Lower lobe of right lung (tissue), 2 donors: ENCODE measurements at regions not wholly inside any gene's neighbourhood (a gene's known extent, or its start where the extent isn't known, plus 50 kb on each side); places are given as distances from the start of the nearest gene placed in this dataset.

Source experiments
- ATAC-seq, 2 donors: fragments of 200-7000 bp; cut with Tn5 transposase; one replicate each; pipeline ENCODE4 v1.9.1; 2020 to 2022; ENCODE audit warnings: mild to moderate bottlenecking in 2 of 2, moderate library complexity in 2 of 2
- DNase-seq: peaks from one replicate; pipeline ENCODE4 v3.0.0-alpha.2; 2020
- H3K27ac ChIP-seq: fragments of 200-600 bp; one replicate; pipeline ENCODE4 v1.8.0; 2022
- H3K27me3 ChIP-seq: fragments of 200-600 bp; one replicate; pipeline ENCODE4 v1.8.0; 2022; ENCODE audit warnings: low read depth
- H3K36me3 ChIP-seq: fragments of 200-600 bp; one replicate; pipeline ENCODE4 v1.8.0; 2022; ENCODE audit warnings: mild to moderate bottlenecking
- H3K4me1 ChIP-seq: fragments of 200-600 bp; one replicate; pipeline ENCODE4 v1.8.0; 2022
- H3K4me3 ChIP-seq: fragments of 200-600 bp; one replicate; pipeline ENCODE4 v1.8.0; 2022; ENCODE audit warnings: mild to moderate bottlenecking
- H3K9me3 ChIP-seq: fragments of 200-600 bp; one replicate; pipeline ENCODE4 v1.8.0; 2022
- intact Hi-C: fragments of 100-400 bp; cut with DNase I; formaldehyde crosslinking; loops from one replicate; pipeline ENCODE4 v1.11.0; 2022
- TF ChIP-seq, protein P1 (sequence below): fragments of 200-600 bp; IDR thresholded peaks from one replicate; pipeline ENCODE4 v1.8.0; 2022; ENCODE audit warnings: antibody characterized with exemption, mild to moderate bottlenecking
- donor health status: DM: no; HTN: yes; CAD: no; lungs with severe emphysema.

DNA sequence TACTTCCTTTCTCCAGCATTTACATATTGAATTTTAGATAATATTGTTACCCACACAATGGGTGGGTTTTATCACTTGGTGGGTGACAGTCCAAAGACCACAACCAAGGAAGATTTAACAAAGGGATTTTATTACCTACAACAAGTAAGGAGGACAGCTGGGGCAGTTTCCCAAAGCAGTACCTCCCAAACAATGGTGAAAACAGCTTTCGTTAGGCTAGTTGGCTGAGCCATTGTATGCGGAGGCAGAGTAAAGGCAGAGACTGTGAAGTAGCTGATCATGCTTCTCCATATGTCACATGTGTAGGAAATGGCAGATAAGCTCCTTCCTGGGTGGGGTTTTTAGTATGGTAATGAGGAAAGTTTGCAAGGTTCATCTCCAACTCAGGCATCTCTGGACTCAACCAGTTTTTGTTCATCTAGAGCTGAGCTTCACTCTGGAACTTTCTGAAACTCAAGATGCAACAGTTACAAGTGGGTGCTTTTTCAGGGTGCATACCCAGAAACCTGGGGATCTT lies 104.3 kb upstream of the PSMD7 start:
- intact Hi-C loops: no loop called here
- Histone ChIP-seq H3K27ac (no peak overlapping the region), H3K9me3 (no peaks in the 10 kb centered on the region), H3K4me3 (no peak overlapping the region), H3K4me1 (no peaks in the 10 kb centered on the region), H3K36me3 (no peaks in the 10 kb centered on the region), H3K27me3 (no peaks in the 10 kb centered on the region)
- DNase-seq (no peak), ATAC-seq (no peak)
- TF ChIP-seq, protein P1, sequence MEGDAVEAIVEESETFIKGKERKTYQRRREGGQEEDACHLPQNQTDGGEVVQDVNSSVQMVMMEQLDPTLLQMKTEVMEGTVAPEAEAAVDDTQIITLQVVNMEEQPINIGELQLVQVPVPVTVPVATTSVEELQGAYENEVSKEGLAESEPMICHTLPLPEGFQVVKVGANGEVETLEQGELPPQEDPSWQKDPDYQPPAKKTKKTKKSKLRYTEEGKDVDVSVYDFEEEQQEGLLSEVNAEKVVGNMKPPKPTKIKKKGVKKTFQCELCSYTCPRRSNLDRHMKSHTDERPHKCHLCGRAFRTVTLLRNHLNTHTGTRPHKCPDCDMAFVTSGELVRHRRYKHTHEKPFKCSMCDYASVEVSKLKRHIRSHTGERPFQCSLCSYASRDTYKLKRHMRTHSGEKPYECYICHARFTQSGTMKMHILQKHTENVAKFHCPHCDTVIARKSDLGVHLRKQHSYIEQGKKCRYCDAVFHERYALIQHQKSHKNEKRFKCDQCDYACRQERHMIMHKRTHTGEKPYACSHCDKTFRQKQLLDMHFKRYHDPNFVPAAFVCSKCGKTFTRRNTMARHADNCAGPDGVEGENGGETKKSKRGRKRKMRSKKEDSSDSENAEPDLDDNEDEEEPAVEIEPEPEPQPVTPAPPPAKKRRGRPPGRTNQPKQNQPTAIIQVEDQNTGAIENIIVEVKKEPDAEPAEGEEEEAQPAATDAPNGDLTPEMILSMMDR: no peak

- Histone ChIP-seq H3K27ac (no peak overlapping the region), H3K4me3 (no peak overlapping the region), H3K27me3 (no peaks in the 10 kb centered on the region), H3K9me3 (no peaks in the 10 kb centered on the region), H3K36me3 (no peaks in the 10 kb centered on the region), H3K4me1 (no peaks in the 10 kb centered on the region)
- no peak for DNase-seq
- ATAC-seq: no peak
- intact Hi-C loops: no loop called here
- TF ChIP-seq, protein P1: no peak
Measured at GRCh38 chr16:74190292-74190691, 106.3 kb upstream of the PSMD7 start.

- TF ChIP-seq, protein P1: no peak
- Histone ChIP-seq H3K27ac (no peak overlapping the region), H3K36me3 (no peaks in the 10 kb centered on the region), H3K4me3 (no peak overlapping the region), H3K27me3 (no peaks in the 10 kb centered on the region), H3K4me1 (no peaks in the 10 kb centered on the region), H3K9me3 (no peaks in the 10 kb centered on the region)
- ATAC-seq: no peak
- intact Hi-C loops: no loop called here
- no peak for DNase-seq
Measured at GRCh38 chr16:74188856-74189255, 107.8 kb upstream of the PSMD7 start.

DNA sequence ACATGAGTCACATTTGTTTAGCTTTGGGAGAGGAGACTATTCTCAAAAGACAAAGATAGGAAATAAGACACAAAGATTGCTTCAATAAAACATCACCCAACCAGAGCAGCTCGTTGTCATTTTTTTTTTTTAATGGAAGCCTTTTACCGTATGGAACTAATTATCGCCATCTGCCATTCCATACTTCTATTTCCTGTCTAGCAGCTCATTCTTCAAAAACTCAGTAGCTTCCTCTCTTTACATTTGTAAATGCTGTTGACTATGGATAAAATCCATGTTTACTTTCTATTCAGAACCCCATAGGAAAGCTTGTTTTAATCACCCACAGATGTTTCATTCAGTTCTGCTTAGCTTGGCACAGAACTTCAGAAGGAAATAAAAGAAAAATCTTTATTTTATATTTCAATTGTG lies 110.0 kb upstream of the PSMD7 start:
- no peak for DNase-seq

GRCh38 chr16:74184839-74185238 lies 111.8 kb upstream of the PSMD7 start:
- H3K36me3 ChIP-seq: no peaks in the 10 kb centered on the region
- H3K4me1 ChIP-seq: no peaks in the 10 kb centered on the region
- H3K27me3 ChIP-seq: no peaks in the 10 kb centered on the region
- DNase-seq (no peak), ATAC-seq (no peak)
- TF ChIP-seq, protein P1: no peak
- no peak overlapping the region for H3K27ac ChIP-seq
- H3K9me3 ChIP-seq: no peaks in the 10 kb centered on the region
- intact Hi-C loops: no loop called here
- H3K4me3 ChIP-seq: no peak overlapping the region

More for the DNA sequence above, 110.0 kb upstream of the PSMD7 start:
- intact Hi-C loops: no loop called here
- TF ChIP-seq, protein P1: no peak
- H3K4me1 ChIP-seq: no peaks in the 10 kb centered on the region
- H3K36me3 ChIP-seq: no peaks in the 10 kb centered on the region
- H3K9me3 ChIP-seq: no peaks in the 10 kb centered on the region
- no peaks in the 10 kb centered on the region for H3K27me3 ChIP-seq
- no peak overlapping the region for H3K4me3 ChIP-seq
- no peak for ATAC-seq
- H3K27ac ChIP-seq: no peak overlapping the region
